ENCODE measurements at regions not wholly inside any gene's neighbourhood (a gene's known extent, or its start where the extent isn't known, plus 50 kb on each side); places are given as distances from the start of the nearest gene placed in this dataset.

DNA sequence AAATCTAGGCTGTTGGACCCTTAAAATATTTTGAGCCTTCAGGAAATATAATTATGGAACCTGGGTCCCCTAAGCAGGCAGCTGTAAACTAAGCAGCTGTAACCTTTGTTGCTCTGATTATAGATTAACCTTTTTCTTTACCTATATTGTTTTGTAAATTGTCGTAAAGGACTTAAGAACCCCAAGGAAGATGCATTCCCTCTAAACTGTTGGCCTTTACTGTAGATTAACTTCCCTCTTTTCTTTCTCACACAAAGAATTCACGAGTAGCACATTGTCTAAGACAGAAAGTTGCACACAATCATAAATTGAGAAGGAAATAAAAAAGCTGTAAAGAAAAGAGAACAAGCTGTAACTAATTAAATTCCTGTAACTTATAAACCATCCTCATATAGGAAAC, 877.3 kb downstream of the ROBO2 start:
- no peak overlapping the region for H3K4me3 ChIP-seq (ENCODE audit: low read depth, low read length)
- DNase-seq (ENCODE audit: low read depth): no peak
- TF ChIP-seq, protein P1, sequence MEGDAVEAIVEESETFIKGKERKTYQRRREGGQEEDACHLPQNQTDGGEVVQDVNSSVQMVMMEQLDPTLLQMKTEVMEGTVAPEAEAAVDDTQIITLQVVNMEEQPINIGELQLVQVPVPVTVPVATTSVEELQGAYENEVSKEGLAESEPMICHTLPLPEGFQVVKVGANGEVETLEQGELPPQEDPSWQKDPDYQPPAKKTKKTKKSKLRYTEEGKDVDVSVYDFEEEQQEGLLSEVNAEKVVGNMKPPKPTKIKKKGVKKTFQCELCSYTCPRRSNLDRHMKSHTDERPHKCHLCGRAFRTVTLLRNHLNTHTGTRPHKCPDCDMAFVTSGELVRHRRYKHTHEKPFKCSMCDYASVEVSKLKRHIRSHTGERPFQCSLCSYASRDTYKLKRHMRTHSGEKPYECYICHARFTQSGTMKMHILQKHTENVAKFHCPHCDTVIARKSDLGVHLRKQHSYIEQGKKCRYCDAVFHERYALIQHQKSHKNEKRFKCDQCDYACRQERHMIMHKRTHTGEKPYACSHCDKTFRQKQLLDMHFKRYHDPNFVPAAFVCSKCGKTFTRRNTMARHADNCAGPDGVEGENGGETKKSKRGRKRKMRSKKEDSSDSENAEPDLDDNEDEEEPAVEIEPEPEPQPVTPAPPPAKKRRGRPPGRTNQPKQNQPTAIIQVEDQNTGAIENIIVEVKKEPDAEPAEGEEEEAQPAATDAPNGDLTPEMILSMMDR (IDR thresholded peaks at IDR 0.05; ENCODE audit: low read depth, low read length, missing control alignments): no peak

DNA sequence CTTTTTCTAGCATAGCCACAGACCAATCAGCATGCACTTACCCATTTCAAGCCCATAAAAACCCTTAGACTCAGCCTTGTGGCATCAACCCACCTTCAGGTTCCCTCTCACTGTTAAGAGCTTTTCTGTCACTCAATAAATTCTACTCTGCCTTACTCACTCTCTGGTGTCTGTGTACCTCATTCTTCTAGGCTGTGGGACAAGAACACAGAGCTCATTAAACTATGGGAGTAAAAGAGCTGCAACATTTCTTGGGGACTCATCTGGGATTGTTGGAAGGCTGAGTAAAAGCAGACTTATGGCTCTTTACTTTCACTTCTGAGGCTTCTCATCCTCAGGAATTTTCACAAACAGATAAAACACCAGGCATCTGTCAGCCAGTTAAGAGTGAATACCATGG, 879.3 kb downstream of the ROBO2 start:
- DNase-seq (ENCODE audit: low read depth): no peak
- TF ChIP-seq, protein P1 (IDR thresholded peaks at IDR 0.05; ENCODE audit: low read depth, low read length, missing control alignments): no peak
- no peak overlapping the region for H3K4me3 ChIP-seq (ENCODE audit: low read depth, low read length)

DNA sequence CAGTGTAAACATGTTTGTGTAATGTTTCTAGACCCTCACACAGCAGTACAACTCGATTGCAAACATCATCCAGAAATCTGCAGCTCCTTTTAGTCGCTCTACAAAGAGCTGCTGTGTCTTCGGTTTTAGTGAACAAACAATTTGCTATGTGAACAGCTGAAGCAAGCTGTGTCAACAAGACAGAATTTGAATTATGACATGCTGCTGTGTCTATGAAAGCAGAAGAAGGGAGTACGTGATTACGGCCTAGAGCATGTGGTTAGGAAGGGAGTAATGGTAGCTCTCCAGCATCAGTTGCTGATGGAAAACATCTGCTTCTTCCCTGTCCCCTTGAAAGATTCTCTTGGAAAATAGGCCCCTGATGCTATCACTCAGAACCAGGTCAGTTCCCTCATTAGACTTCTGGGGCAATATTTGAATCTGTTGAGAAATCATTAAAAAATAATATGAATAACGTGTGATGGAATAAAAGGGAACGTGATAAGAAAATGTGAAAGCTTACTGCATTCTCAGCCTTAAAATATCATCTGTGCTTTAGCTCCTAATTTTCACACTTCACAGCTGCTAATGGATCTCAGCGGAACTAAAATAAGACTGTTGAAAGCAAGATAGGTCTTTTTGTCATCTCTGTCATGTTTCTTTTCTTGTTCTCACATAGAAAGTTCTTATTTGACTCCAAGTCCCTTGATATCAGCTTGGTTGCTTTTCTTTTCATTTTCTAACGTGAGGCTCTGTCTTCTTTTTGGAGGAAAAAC, 891.5 kb downstream of the ROBO2 start:
- no peak for DNase-seq (ENCODE audit: low read depth)
- no peak overlapping the region for H3K4me3 ChIP-seq (ENCODE audit: low read depth, low read length)
- TF ChIP-seq, protein P1 (IDR thresholded peaks at IDR 0.05; ENCODE audit: low read depth, low read length, missing control alignments): no peak

DNA sequence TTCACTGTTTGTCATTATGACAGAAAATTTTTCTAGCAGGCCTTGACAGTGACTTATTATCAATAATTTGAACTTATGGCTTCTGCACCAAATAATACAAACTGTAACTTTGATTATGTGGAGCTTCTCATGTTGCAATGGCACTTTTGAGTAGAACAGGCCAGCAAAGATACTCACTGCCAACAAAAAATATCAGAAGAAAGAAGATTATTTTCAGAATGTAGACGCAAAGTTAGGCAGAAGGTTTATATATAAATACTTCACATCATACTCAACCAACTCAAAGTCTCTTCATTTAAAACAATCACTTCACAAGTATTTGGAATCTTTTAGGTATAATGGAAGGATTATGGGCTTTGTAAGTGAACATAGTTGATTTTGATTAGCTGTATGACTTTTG, 893.0 kb downstream of the ROBO2 start:
- DNase-seq (ENCODE audit: low read depth): no peak
- TF ChIP-seq, protein P1 (IDR thresholded peaks at IDR 0.05; ENCODE audit: low read depth, low read length, missing control alignments): no peak
- H3K4me3 ChIP-seq (ENCODE audit: low read depth, low read length): no peak overlapping the region

DNA sequence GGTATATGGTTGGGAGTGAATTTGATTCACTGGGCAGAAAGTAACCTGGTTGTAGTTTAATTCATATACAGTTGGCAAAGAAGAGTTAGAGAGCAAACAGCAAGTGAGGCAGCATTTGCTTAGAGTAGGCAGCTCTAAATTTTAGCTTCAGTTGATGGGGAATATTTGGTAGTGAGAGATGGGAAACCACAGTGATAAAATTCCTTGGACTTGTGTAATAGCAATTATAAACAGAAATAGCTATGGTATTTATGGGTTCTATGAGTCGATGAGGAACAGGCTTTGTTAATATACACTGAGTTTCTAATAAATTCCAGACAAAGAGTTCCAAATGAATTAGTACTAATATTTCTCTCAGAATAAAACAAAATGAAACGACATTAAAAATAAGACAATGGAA, 894.0 kb downstream of the ROBO2 start:
- TF ChIP-seq, protein P1 (IDR thresholded peaks at IDR 0.05; ENCODE audit: low read depth, low read length, missing control alignments): no peak
- no peak overlapping the region for H3K4me3 ChIP-seq (ENCODE audit: low read depth, low read length)
- no peak for DNase-seq (ENCODE audit: low read depth)

DNA sequence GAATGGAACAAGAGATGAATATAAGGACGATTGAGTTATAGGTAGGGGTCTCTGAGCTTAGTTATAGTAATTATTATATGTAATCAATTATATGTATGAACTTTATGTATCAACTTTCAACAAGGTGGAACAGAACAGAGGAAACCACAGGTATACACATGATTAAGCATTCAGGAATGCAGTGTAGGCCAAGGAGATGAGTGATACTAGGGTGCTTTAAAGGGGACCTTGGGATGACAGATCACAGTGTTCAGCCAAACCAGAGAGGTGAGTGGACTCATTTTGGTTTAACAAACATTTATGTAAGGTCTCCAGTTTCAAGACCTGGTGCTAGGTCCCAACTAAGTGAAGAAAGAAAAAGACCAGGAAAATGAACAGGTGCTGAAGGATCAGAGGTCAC, 895.5 kb downstream of the ROBO2 start:
- TF ChIP-seq, protein P1 (IDR thresholded peaks at IDR 0.05; ENCODE audit: low read depth, low read length, missing control alignments): no peak
- H3K4me3 ChIP-seq (ENCODE audit: low read depth, low read length): no peak overlapping the region
- DNase-seq (ENCODE audit: low read depth): no peak

DNA sequence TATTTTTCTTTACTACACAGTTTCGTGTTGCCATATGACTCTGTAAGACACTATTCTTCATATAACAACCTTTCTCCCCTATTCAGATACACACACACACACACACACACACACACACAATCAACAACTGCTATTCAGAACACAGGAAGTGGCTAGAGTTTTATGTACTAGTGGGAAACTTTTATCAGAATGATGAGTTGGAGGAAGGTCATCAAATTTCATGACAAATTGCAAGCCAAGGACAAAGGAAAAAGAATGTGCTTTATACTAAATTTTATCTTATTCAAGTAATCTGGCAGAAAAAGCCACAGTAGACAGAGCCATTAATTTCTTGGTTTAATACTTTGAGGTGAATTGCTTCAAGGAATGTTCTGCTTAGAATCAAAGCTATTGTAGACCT, 899.8 kb downstream of the ROBO2 start:
- TF ChIP-seq, protein P1 (IDR thresholded peaks at IDR 0.05; ENCODE audit: low read depth, low read length, missing control alignments): no peak
- DNase-seq (ENCODE audit: low read depth): no peak
- H3K4me3 ChIP-seq (ENCODE audit: low read depth, low read length): no peak overlapping the region

Data from GM12864 (cell line).